ENCODE measurements at regions not wholly inside any gene's neighbourhood (a gene's known extent, or its start where the extent isn't known, plus 50 kb on each side); places are given as distances from the start of the nearest gene placed in this dataset.

- TF ChIP-seq CTCF (IDR thresholded peaks at IDR 0.05; ENCODE audit: poor library complexity, severe bottlenecking), result no peak
- H3K27me3 ChIP-seq (ENCODE audit: insufficient read depth, poor library complexity, severe bottlenecking), result no peaks in the 10 kb centered on the region
- H3K36me3 ChIP-seq (ENCODE audit: low read depth), result no peaks in the 10 kb centered on the region
- no peak overlapping the region for H3K27ac ChIP-seq (ENCODE audit: poor library complexity, severe bottlenecking)
- ATAC-seq (ENCODE audit: low read depth), result no peak
- peaks cover 8% of the 10 kb centered on the region for H3K4me1 ChIP-seq (ENCODE audit: insufficient read depth, poor library complexity, severe bottlenecking)
- H3K4me3 ChIP-seq (ENCODE audit: severe bottlenecking), result no peak overlapping the region
- no peak for DNase-seq (ENCODE audit: low spot score)
- peaks cover 2% of the 10 kb centered on the region for H3K9me3 ChIP-seq (ENCODE audit: severe bottlenecking)
Observed at GRCh38 chr3:152555666-152556291, 279.2 kb upstream of the P2RY1 start.

- H3K27ac ChIP-seq (ENCODE audit: poor library complexity, severe bottlenecking), result peak overlapping the region; percentile 13
- no peak for DNase-seq (ENCODE audit: low spot score)
- no peaks in the 10 kb centered on the region for H3K27me3 ChIP-seq (ENCODE audit: insufficient read depth, poor library complexity, severe bottlenecking)
- no peak overlapping the region for H3K4me3 ChIP-seq (ENCODE audit: severe bottlenecking)
- peak; percentile 67 for ATAC-seq (ENCODE audit: low read depth)
- peaks cover 2% of the 10 kb centered on the region for H3K9me3 ChIP-seq (ENCODE audit: severe bottlenecking)
- peaks cover 8% of the 10 kb centered on the region for H3K4me1 ChIP-seq (ENCODE audit: insufficient read depth, poor library complexity, severe bottlenecking)
- no peak for TF ChIP-seq CTCF (IDR thresholded peaks at IDR 0.05; ENCODE audit: poor library complexity, severe bottlenecking)
- H3K36me3 ChIP-seq (ENCODE audit: low read depth), result no peaks in the 10 kb centered on the region
Observed at GRCh38 chr3:152556731-152557254, 278.1 kb upstream of the P2RY1 start.

GRCh38 chr3:152557302-152557999, 277.5 kb upstream of the P2RY1 start:
- no peaks in the 10 kb centered on the region for H3K27me3 ChIP-seq (ENCODE audit: insufficient read depth, poor library complexity, severe bottlenecking)
- no peak for TF ChIP-seq CTCF (IDR thresholded peaks at IDR 0.05; ENCODE audit: poor library complexity, severe bottlenecking)
- DNase-seq (ENCODE audit: low spot score) (no peak), ATAC-seq (ENCODE audit: low read depth) (no peak)
- H3K4me1 ChIP-seq (ENCODE audit: insufficient read depth, poor library complexity, severe bottlenecking), result peaks cover 8% of the 10 kb centered on the region
- peak overlapping the region; percentile 13 for H3K27ac ChIP-seq (ENCODE audit: poor library complexity, severe bottlenecking)
- H3K36me3 ChIP-seq (ENCODE audit: low read depth), result no peaks in the 10 kb centered on the region
- H3K4me3 ChIP-seq (ENCODE audit: severe bottlenecking), result no peak overlapping the region
- H3K9me3 ChIP-seq (ENCODE audit: severe bottlenecking), result peaks cover 2% of the 10 kb centered on the region

- ATAC-seq (ENCODE audit: low read depth), result no peak
- peaks cover 8% of the 10 kb centered on the region for H3K4me1 ChIP-seq (ENCODE audit: insufficient read depth, poor library complexity, severe bottlenecking)
- H3K4me3 ChIP-seq (ENCODE audit: severe bottlenecking), result no peak overlapping the region
- DNase-seq (ENCODE audit: low spot score), result no peak
- no peak for TF ChIP-seq CTCF (IDR thresholded peaks at IDR 0.05; ENCODE audit: poor library complexity, severe bottlenecking)
- H3K9me3 ChIP-seq (ENCODE audit: severe bottlenecking), result peaks cover 2% of the 10 kb centered on the region
- no peaks in the 10 kb centered on the region for H3K36me3 ChIP-seq (ENCODE audit: low read depth)
- H3K27me3 ChIP-seq (ENCODE audit: insufficient read depth, poor library complexity, severe bottlenecking), result no peaks in the 10 kb centered on the region
- no peak overlapping the region for H3K27ac ChIP-seq (ENCODE audit: poor library complexity, severe bottlenecking)
Observed at GRCh38 chr3:152558386-152558785, 276.5 kb upstream of the P2RY1 start.

- no peak for TF ChIP-seq CTCF (IDR thresholded peaks at IDR 0.05; ENCODE audit: poor library complexity, severe bottlenecking)
- no peak for DNase-seq (ENCODE audit: low spot score)
Observed at GRCh38 chr3:152559246-152559645, 275.7 kb upstream of the P2RY1 start.

More at GRCh38 chr3:152559246-152559645, 275.7 kb upstream of the P2RY1 start:
- no peak overlapping the region for H3K4me3 ChIP-seq (ENCODE audit: severe bottlenecking)
- H3K27ac ChIP-seq (ENCODE audit: poor library complexity, severe bottlenecking), result no peak overlapping the region
- H3K36me3 ChIP-seq (ENCODE audit: low read depth), result no peaks in the 10 kb centered on the region
- no peak for ATAC-seq (ENCODE audit: low read depth)
- peaks cover 8% of the 10 kb centered on the region for H3K4me1 ChIP-seq (ENCODE audit: insufficient read depth, poor library complexity, severe bottlenecking)
- peaks cover 2% of the 10 kb centered on the region for H3K9me3 ChIP-seq (ENCODE audit: severe bottlenecking)
- H3K27me3 ChIP-seq (ENCODE audit: insufficient read depth, poor library complexity, severe bottlenecking), result no peaks in the 10 kb centered on the region
